GM19463 (cell line): ENCODE measurements at regions not wholly inside any gene's neighbourhood (a gene's known extent, or its start where the extent isn't known, plus 50 kb on each side); places are given as distances from the start of the nearest gene placed in this dataset.

Source experiments
- ATAC-seq: cut with Tn5 transposase; IDR thresholded peaks from one replicate; pipeline ENCODE4 v1.9.1; 2021; ENCODE audit warnings: mild to moderate bottlenecking, moderate library complexity; ENCODE audit not compliant: unreplicated experiment

DNA sequence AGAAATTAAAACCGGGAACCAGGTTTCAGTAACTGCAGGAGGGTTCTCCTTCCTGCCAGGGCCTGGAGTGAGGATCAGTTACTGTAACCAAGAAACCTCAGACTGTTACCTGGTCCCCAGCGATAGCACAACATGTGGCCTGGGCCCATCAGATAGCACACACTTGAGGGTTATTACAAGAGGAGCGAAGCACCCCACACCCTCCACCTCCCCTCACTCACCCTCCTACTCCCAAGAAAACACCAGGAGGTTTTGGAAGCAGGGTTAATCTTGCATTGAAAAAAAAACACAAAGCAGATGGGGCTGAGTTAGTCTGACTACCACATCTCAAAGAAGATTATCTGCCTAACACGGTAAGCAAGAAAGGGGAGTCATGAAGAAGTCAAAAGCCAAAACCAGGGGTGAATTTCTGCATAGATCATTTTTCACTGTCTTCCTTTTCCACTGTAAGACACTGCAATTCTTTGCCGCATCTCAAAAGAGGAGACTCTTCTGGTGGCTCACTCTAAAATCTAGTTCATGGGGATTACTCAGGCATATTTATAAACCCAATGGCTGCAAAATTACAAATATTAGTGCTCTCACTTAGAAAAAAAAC is 75.9 kb upstream of the DOCK9 start:
- ATAC-seq, result no peak

DNA sequence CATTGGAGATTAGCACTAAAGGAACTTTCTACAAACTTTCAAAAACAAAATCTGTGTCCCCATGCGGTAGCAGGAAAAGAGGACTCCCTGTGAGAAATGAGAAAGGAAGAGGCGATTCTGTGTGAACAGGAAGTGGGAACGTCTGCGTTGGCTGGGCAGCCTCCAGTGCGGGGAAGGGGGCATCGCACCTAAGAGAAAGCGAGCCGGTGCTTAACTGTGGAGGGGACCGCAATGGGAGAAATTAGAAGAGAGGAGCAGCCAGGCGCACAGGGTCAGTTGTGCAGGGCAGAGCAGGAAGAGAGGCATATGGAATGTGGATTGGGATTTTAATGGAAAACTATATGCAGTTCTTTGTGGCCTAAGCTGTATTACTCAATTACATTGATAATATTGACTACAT is 77.4 kb upstream of the DOCK9 start:
- ATAC-seq, result no peak

DNA sequence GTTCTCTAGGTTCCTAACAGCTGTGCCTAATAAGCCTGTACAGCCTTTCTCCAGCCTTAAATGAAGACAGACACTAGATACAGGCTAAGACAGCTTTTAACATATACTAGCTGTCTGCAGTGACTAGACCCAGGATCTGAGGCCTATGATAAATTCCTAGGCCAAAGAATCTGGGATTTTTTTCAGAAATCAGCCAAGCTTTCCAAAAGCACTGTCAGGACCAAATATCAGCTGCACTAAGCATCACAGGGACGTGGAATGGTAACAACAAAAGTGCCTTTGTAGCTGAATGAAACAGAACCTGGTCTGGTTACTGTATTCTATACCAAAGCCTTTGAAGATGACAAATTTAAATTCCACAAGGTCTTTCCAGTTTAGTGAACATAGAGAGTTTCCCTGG is 77.9 kb upstream of the DOCK9 start:
- no peak for ATAC-seq

DNA sequence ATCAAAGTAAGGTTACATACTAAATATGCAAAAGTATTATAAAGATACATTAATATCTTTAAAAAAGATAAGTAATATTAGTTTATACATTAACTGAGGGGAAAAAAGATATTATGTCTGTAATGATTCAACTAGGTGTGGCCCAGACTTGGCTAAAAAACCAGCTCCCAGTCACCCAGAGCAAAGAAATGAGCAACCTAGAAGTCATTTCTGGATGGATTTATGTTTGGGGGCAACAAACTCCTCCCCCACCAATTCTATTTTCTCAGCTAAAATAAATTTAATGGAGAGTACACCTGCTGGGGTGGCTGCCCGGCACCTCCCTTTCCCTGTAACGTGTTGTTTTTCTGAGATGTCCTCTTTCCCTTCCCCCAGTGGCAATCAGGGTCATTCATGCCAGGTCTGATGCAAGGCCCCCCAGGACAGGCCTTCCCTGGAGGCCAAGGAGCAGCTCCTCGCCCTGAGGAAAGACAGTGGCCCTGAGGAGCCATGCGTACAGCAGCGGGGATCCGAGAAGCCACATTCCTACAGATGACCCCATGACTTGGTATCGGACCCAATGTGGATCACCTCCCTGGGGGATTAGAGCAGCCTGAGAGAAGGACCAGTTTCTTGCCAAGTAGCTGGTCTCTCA is 78.6 kb upstream of the DOCK9 start:
- ATAC-seq, result no peak

DNA sequence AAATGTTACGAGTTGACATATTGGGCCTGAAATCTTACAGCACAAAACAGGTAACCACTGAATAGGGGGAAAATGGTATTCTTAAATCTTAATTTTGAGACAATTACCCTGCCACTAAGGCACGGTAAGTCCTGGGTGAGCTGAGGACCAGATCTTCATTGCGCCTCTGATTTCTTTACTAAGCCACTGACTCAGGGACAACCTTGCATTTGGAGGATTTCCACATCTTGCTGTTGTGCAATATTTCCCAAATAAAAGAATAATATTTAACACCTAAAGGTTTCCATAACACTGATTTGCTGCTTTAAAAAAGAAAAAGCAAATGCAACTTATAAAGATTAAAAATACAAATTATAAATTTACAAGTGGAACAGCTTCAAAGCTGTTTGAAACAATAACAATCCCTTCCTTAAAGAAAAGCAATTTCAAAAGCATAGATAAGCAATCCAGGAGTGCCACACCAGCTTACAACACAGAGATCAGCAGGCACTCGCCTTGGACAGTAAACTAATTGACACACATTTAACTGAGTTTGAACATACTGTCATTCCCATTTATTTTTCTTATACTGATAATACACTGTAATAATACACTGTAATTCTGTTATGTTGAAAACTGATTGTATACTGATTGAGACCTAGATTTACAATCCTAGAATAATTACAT is 79.6 kb upstream of the DOCK9 start:
- no peak for ATAC-seq

DNA sequence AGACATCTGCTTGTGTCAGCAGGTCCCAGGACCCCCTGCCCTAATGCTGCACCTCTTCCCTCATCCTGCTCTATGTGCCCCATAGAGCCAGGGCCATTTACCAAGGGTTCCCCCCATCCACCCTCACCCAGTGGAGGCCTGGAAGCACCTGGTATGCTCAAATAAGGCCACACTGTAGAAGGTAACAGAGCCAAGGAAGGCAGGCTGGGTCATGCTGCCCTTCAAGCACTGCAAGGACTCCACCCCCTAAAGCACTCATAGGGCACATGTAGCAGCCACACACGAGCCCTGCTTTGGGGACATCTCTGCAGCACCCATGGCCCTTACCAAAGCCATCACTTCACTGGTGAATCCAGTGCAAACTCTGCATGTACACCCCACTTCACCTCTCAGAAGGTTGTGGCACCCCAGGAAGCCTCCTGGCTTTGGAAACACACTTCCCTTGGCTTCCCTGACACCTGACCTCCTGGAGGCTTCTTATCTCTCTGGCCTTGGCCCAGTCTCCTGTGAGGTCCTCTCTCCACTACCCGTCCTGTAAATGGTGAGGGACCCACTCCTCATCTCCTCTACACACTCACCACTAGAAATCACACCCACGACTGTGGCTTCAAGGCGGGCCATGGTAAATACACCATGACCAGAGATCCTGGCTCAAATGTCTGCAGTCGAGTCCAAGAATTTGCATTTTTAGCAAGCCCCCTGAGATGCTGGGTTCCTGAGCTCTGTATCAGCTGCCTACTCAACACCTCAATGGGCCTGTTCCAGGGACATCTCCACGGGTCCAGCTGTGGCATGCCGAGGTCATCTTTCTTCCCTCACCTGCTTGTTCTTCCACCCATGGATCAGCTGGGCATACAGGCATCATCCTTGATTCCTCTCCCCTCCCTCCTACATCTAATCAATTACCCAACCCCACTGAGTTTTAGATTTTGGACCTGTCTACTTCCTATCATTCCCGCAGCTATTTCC is 80.9 kb upstream of the DOCK9 start:
- ATAC-seq, result no peak

DNA sequence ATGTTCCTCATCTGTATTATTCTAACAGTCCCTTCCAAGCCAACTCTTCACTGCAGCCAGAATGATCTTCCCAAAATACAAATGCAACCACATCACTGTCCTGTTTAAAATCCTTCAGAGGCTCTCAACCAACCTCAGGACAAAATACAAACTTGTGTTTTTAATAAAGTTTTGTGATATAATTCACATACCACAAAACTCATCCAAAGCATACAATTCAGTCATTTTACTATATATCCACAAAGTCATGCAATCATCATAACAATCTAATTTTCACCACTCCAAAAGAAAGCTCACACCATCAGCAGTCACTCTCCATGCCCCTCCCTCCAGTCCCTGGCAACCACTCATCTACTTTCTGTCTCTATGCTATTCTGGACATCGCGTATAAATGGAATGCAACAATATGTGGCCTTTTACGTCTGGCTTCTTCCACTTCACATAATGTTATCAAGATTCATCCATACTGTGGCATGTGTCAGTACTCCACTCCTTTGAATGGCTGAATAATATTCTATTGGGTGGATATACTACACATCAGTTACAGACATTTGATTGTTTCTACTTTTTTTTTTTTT is 81.7 kb upstream of the DOCK9 start:
- ATAC-seq, result no peak

DNA sequence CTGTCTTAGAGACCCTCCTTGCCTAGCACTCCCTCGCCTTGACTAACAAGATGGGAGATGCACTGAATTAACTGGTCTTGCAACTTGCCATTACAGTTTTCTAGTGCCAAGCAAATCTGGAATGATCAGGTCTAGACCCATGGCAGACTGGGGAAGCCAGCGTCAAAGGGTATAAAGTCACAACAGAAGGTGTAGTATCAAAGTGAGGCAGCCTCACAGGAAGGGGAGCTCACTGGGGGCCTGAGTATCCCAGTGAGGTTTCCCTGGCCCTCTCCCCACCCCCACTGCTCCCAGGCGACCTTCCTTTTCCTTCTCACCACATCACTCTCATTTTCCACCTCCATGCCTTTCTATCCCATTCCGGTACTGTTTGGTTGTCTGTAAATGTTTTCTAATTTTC is 83.5 kb upstream of the DOCK9 start:
- ATAC-seq, result no peak

DNA sequence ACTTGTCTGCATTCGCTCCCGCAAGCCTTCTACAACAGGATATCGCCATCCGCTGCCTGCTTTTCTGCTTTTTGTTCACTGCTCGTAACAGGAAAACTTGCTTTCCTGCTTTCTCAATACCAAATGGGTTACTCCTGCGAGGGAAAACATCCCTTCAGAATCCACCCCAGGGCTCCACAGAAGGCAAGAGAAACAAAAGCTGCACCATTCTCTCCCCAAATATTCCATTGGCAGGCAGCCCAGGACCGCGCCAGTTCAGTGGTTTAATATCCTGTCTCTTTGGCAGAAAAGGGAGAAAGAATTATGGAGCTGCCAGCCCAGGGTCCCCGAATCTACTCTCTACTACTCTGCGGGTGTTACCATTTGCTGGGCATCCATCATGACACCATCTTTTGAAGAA is 84.7 kb upstream of the DOCK9 start:
- no peak for ATAC-seq

DNA sequence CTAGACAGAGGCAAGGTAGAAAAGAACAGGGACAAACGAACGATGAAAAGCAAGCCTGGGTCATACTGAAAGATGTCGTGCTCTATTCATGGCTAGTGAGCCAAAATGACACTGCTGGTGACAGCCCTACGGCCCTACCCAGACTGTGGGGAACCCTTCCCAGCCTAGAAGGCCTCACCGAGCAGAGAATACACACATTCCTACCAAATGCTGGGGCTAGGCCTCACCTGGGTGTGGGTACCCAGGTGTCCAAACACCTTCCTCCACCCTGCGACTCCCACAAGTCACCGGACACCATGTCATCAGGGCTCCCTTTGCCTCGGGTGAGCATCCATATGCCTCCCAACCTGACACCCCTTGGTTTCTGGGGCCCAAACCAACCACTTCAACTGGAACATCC is 85.3 kb upstream of the DOCK9 start:
- no peak for ATAC-seq

DNA sequence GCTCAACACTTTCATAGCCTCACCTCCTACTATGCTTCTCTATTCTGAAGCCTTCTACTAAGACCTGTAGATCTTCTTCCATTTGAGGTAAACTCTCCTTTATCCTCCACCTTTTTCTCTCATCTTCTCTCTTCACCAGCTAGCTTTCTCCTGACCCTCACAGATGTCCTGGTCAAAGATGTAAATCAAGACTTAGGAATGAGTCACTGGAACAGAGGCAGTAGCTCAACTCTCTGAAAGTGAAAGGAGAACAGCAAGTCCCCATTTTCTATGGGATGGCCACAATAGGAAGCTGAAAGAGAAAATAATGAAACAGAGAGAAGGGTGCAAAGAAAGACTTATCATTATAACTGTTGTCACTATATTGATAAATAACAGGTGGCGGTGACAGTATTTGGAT is 86.1 kb upstream of the DOCK9 start:
- peak; percentile 45 for ATAC-seq

DNA sequence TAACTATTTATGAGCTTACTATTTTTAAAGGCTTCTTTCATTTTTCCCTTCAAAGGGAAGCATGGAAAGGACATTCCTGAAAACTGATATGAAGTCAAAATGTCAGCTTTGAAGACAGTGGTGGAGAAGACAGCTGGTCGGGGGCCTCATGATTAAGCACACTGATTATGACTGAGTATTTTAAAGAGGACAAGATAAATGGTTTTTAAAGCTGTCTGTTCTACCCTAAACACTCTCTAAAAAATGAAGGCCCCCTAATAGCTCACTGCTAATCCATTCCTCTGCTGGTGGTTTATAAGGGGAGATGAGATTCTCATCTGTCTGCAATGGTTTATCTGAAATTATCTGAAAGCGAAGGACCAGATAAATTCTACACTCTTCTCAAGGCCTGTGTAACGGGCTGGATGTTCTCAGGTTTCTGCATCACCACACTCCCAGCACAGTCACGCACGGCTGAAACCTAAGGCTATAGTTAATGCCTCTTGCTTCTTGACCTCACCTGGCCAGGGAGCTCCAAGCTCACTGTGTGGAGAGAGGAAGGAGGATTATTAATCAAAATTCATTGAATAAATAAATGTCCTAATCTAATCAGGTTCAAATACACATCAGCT is 86.9 kb upstream of the DOCK9 start:
- no peak for ATAC-seq

DNA sequence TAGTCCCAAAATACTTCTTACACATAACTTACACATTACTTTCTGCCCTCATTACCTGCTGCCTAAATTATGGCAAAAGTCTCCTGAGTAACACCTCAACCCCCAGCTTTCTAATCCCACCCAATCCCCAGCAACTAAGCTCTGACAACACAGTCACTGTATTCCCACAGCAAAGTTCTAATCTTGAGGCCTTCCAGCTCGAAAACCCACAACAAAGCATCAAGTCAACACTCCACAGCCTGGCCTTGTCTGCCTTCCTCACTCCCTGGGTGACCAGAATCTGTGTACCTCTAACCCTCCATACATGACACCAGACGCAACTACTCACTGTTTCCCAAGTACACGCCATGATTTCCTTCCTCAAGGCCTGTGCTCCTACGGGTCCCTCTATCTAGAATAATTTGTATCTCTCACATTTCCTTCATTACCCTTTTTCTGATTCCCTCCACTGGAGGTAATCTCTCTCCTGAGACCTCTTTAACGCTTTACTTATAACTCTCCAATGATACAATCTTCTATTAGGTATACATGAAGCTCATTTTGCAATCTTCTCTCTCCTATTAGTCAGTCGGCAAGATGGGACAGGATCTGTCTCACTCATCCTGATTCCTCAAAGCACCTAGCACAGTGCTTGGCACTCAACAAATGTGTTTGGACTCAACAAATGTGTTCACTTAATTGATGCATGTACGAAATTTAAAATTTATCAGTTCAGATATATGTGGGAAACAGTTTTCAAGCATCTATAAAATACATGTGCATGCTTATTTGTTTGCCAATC is 87.6 kb upstream of the DOCK9 start:
- ATAC-seq, result no peak

DNA sequence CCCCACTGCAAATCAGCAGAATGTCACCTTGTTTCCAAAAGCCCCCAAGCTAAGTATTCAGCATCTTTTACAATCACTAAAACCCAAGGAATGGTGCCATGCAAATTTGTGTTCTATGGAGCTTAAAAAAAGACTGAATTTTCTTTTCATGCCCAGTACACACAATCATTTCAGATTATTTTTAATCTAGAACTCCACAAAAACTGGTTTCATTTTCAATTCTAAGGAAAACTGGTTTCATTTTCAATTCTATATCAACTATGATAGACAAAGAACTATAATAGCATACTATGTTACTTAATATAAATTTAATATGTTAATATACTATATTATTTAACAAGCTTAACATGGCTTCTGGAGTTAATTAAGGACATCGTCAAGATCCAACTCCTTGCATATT is 88.4 kb upstream of the DOCK9 start:
- no peak for ATAC-seq

DNA sequence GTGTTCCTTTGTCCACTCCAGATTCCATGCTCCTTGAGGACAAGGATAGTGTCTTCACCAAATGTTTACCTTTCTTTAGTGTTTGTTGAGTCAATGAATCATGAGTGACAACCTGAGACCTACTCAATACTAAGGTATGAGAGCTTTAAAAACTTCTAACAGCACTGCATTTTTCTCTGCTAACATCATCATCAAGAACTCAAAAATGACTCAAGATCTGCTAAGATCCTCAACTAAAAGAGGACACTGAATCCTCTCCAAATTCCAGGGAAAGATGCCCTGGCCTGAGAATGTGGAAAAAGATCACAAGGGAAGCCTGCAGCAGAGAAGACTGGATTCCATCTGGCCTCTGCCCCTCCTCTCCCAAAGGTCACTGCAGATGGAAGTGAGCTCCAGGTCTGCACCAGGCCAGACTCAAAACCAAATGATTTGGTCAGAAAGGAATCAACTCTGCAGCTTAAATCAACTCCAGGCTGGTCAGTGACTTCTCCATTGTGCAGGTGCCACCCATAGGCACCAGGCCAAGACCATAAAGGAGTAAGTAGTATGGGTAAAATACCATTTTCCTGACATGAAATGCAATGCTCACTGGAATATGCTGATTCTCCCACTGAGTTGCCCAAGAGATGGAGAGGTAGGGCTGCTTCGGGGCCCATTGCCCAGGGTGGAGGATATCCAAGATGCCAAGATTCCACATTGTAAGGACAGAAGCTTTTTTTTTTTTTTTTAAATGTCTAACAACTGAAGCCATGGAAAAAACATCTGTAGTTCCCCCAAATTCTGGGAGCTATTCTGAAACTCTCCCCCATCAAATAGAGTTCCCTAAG is 89.5 kb upstream of the DOCK9 start:
- no peak for ATAC-seq

DNA sequence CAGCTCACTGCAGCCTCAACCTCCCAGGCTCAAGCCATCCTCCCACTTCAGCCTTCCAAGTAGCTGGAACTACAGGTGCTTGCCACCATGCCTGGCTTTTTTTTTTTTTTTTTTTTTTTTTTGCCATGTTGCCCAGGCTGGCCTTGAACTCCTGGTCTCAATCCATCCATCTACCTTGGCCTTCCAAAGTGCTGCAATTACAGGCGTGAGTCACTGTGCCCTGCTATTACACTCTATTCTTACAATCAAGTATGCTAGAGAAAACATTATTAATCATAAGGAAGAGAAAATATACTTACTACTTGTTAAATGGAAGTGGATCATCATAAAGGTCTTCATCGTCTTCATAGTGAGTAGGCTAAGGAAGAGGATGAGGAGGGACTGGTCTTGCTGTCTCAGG is 93.3 kb upstream of the DOCK9 start:
- no peak for ATAC-seq

DNA sequence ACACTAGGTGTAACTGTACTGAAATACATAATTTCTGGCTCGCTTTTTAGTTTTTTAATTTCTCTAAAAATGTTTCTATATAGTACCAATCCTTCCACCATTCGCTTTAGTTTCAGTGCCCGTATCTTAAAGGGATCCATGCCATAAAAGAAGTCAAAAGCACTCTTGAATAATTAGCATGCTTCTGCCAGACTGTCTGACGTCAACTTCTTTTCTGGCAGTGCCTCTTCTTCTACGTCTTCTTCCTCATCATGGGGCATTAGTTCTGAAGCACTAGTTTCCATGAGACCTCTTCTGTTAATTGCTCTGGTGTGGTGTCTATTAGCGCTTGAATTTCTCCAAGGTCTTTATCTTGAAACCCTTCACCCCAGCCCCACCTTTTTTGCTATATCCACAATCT is 93.8 kb upstream of the DOCK9 start:
- ATAC-seq, result no peak

DNA sequence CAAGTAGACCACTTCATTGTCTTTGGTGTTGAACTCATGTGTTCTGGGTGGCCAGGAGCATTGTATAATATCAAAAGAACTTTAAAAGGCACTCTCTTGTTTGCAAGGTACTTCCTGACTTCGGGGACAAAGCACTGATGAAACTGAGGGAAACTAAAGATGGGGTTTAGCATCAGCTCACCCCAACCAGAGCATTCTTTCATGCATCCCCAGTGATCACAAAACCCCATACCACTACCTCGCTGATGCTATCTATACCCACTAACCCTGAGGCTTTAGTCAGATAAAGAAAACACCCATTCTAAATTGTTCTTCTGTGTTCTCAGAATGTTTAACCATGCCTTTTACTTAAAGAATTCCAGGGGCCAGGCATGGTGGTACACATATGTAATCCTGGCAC is 94.5 kb upstream of the DOCK9 start:
- no peak for ATAC-seq

DNA sequence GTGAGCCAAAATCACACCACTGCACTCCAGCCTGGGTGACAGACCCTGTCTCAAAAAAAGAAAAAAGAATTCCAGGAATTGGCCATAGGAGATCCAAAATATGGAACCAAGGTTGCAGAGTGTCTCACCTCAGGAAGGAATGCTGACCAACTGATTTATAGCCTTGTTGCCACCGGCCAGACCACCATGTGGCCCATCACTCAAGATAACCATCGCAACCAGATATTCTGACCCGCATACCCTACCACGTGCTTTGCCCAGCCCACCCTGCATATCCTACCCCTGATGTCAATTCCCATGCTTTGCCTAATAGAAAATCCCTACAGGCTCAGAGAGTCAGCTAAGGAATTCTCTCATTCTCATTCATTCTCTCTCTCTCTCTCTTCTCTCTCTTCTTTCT is 95.1 kb upstream of the DOCK9 start:
- ATAC-seq, result no peak
